Esophagus muscularis mucosa (tissue), 3 donors: ENCODE measurements at regions not wholly inside any gene's neighbourhood (a gene's known extent, or its start where the extent isn't known, plus 50 kb on each side); places are given as distances from the start of the nearest gene placed in this dataset.

Source experiments
- POLR2A ChIP-seq: fragments of 450-650 bp; IDR thresholded peaks from one replicate; pipeline ENCODE4 v1.6.1; 2017; ENCODE audit warnings: antibody characterized with exemption, moderate library complexity, mild to moderate bottlenecking, low read depth
- POLR2AphosphoS5 ChIP-seq, 2 donors: sonication (generic); formaldehyde crosslinking; IDR thresholded peaks; one replicate each; pipeline ENCODE4 v1.6.1; 2017; ENCODE audit warnings: antibody characterized with exemption in 2 of 2
- TF ChIP-seq, protein P1 (sequence below), 3 experiments: fragments of 200-600 bp in 2 of 3; fragments of 450-650 bp in 1 of 3; sonication (generic) in 2 of 3; IDR thresholded peaks; one replicate each; pipeline ENCODE4 v1.5.1; 2017 to 2019; ENCODE audit warnings: antibody characterized with exemption in 3 of 3, mild to moderate bottlenecking in 2 of 3, moderate library complexity in 1 of 3

DNA sequence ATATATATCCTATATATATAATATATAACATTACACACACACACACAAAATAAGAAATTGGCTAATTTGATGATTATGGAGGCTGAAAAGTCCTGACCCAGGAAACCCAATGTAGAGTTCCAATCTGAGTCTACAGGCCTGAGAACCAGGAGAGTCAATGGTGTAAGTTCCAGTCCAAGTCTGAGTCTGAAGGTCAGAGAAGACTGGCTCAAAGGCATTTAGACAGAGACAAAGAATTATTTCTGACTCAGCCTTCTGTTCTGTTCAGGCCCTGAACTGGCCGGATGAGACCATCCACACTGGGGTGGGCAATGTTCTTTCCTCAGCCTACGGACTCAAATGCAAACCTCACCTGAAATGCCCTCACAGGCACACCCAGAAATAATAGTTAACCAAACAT lies 60.6 kb upstream of the STX18 start:
- no peak for TF ChIP-seq POLR2AphosphoS5 (IDR thresholded peaks at IDR 0.05)
- TF ChIP-seq, protein P1, sequence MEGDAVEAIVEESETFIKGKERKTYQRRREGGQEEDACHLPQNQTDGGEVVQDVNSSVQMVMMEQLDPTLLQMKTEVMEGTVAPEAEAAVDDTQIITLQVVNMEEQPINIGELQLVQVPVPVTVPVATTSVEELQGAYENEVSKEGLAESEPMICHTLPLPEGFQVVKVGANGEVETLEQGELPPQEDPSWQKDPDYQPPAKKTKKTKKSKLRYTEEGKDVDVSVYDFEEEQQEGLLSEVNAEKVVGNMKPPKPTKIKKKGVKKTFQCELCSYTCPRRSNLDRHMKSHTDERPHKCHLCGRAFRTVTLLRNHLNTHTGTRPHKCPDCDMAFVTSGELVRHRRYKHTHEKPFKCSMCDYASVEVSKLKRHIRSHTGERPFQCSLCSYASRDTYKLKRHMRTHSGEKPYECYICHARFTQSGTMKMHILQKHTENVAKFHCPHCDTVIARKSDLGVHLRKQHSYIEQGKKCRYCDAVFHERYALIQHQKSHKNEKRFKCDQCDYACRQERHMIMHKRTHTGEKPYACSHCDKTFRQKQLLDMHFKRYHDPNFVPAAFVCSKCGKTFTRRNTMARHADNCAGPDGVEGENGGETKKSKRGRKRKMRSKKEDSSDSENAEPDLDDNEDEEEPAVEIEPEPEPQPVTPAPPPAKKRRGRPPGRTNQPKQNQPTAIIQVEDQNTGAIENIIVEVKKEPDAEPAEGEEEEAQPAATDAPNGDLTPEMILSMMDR (IDR thresholded peaks at IDR 0.05): no peak
- no peak for TF ChIP-seq POLR2A
